SHP77 treated with DMSO at 0.1 percent for 48 hours (cell line): ENCODE measurements at regions not wholly inside any gene's neighbourhood (a gene's known extent, or its start where the extent isn't known, plus 50 kb on each side); places are given as distances from the start of the nearest gene placed in this dataset.
"Not testable (repeated sequence)": the region's sequence is repeated elsewhere in the genome, so short reads cannot be mapped to it uniquely, and the experiment has no call there.

Experiments
- DNase-seq: peaks from one replicate; lab custom pipeline; 2025; lab: John Stamatoyannopoulos, UW

GRCh38 chrX:120702337-120702736 is 72.5 kb upstream of the C1GALT1C1 start:
- DNase-seq = not testable (repeated sequence)

- DNase-seq = no peak
Measured at GRCh38 chrX:120697053-120697452, 67.2 kb upstream of the C1GALT1C1 start.

GRCh38 chrX:120692319-120692718 is 62.5 kb upstream of the C1GALT1C1 start:
- DNase-seq = no peak

- DNase-seq = no peak
Measured at GRCh38 chrX:120690941-120691340, 61.1 kb upstream of the C1GALT1C1 start.

- DNase-seq = no peak
Measured at GRCh38 chrX:120690344-120690743, 60.5 kb upstream of the C1GALT1C1 start.

- no peak for DNase-seq
Measured at GRCh38 chrX:120680090-120680489, 50.2 kb upstream of the C1GALT1C1 start.
